ENCODE measurements at regions not wholly inside any gene's neighbourhood (a gene's known extent, or its start where the extent isn't known, plus 50 kb on each side); places are given as distances from the start of the nearest gene placed in this dataset.

- TF ChIP-seq, protein P1, sequence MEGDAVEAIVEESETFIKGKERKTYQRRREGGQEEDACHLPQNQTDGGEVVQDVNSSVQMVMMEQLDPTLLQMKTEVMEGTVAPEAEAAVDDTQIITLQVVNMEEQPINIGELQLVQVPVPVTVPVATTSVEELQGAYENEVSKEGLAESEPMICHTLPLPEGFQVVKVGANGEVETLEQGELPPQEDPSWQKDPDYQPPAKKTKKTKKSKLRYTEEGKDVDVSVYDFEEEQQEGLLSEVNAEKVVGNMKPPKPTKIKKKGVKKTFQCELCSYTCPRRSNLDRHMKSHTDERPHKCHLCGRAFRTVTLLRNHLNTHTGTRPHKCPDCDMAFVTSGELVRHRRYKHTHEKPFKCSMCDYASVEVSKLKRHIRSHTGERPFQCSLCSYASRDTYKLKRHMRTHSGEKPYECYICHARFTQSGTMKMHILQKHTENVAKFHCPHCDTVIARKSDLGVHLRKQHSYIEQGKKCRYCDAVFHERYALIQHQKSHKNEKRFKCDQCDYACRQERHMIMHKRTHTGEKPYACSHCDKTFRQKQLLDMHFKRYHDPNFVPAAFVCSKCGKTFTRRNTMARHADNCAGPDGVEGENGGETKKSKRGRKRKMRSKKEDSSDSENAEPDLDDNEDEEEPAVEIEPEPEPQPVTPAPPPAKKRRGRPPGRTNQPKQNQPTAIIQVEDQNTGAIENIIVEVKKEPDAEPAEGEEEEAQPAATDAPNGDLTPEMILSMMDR (conservative IDR thresholded peaks at IDR 0.05; ENCODE audit: low read depth, low read length), result no peak
- TF ChIP-seq EZH2 (IDR thresholded peaks at IDR 0.05; ENCODE audit: low read length, unreplicated experiment), result no peak
These were observed 707.0 kb upstream of the ACTRT1 start for GRCh38 chrX:128759177-128759576.
